AG04450 (cell line): ENCODE measurements at regions not wholly inside any gene's neighbourhood (a gene's known extent, or its start where the extent isn't known, plus 50 kb on each side); places are given as distances from the start of the nearest gene placed in this dataset.

ENCODE experiments used
- CTCF ChIA-PET: fragments of 300-600, 350-600 bp; formaldehyde crosslinking; extraction: SDS; loops from one replicate; lab custom pipeline; 2022; ENCODE audit warnings: antibody characterized with exemption, inconsistent platforms; lab: Charles Lee
- POLR2A ChIA-PET: fragments of 350-600 bp; formaldehyde crosslinking; extraction: SDS; loops from one replicate; lab custom pipeline; 2021; ENCODE audit warnings: antibody characterized with exemption, inconsistent platforms; lab: Yijun Ruan, JAX
- DNase-seq: peaks from one replicate; pipeline ENCODE4 v3.0.0-alpha.2; 2011; ENCODE audit warnings: low read depth, low spot score
- H3K27ac ChIP-seq: one replicate; pipeline ENCODE4 v1.5.1; 2012; ENCODE audit warnings: low read depth, low read length, control low read depth
- H3K27me3 ChIP-seq: one replicate; pipeline ENCODE4 v1.6.0; 2012; ENCODE audit warnings: low read length; ENCODE audit not compliant: control insufficient read depth, insufficient read depth
- H3K4me3 ChIP-seq: 2 replicates; pipeline ENCODE4 v1.5.1; 2011; ENCODE audit warnings: mild to moderate bottlenecking, low read depth, low read length, control low read depth
- H3K9me3 ChIP-seq: 2 replicates; pipeline ENCODE4 v1.5.1; 2012; ENCODE audit warnings: low read length; ENCODE audit not compliant: control insufficient read depth, insufficient read depth
- TF ChIP-seq, protein P1 (sequence below): IDR thresholded peaks from 2 replicates; pipeline ENCODE4 v1.5.1; 2011; ENCODE audit warnings: low read depth, low read length, control low read depth, inconsistent platforms

GRCh38 chr11:27902981-27903624 is 202.8 kb upstream of the BDNF start:
- TF ChIP-seq, protein P1, sequence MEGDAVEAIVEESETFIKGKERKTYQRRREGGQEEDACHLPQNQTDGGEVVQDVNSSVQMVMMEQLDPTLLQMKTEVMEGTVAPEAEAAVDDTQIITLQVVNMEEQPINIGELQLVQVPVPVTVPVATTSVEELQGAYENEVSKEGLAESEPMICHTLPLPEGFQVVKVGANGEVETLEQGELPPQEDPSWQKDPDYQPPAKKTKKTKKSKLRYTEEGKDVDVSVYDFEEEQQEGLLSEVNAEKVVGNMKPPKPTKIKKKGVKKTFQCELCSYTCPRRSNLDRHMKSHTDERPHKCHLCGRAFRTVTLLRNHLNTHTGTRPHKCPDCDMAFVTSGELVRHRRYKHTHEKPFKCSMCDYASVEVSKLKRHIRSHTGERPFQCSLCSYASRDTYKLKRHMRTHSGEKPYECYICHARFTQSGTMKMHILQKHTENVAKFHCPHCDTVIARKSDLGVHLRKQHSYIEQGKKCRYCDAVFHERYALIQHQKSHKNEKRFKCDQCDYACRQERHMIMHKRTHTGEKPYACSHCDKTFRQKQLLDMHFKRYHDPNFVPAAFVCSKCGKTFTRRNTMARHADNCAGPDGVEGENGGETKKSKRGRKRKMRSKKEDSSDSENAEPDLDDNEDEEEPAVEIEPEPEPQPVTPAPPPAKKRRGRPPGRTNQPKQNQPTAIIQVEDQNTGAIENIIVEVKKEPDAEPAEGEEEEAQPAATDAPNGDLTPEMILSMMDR = no peak
- POLR2A ChIA-PET = no interaction called here
- Histone ChIP-seq H3K9me3 (no peaks in the 10 kb centered on the region), H3K27me3 (no peaks in the 10 kb centered on the region), H3K27ac (no peak overlapping the region), H3K4me3 (no peak overlapping the region)
- CTCF ChIA-PET = interaction anchor here (1.4 kb wide), 1 partner anchor 18 kb away, joined by 3 read pairs; no protein-coding TSS in a partner anchor
- no peak for DNase-seq

GRCh38 chr11:27898166-27898565 is 197.9 kb upstream of the BDNF start:
- ChIA-PET POLR2A (no interaction called here), CTCF (no interaction called here)
- H3K4me3 ChIP-seq = no peak overlapping the region
- no peaks in the 10 kb centered on the region for H3K9me3 ChIP-seq
- TF ChIP-seq, protein P1 = no peak
- no peak overlapping the region for H3K27ac ChIP-seq
- H3K27me3 ChIP-seq = no peaks in the 10 kb centered on the region
- DNase-seq = no peak

DNA sequence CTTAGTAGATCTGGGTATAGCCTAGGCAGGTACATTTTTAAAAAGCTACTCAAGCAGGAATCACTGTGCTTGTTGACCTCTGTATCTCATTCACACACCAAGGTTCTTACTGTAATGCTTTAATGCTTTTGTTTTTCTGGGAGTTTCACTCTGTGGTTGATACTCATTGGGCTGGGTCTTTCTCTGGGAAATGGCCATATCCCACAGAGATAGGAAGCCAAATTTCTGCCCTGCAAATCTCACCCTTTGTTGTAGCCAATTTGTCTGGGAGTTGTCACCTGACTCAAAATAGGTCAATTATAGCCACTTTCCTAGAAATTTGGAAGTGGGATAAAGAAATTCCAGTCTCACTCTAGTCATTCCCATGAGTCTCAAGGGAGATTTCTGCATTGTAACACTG is 195.8 kb upstream of the BDNF start:
- no peak overlapping the region for H3K27ac ChIP-seq
- H3K4me3 ChIP-seq = no peak overlapping the region
- ChIA-PET CTCF (no interaction called here), POLR2A (no interaction called here)
- no peaks in the 10 kb centered on the region for H3K27me3 ChIP-seq
- no peak for DNase-seq
- no peaks in the 10 kb centered on the region for H3K9me3 ChIP-seq
- TF ChIP-seq, protein P1 = no peak

GRCh38 chr11:27894552-27894951 is 194.3 kb upstream of the BDNF start:
- no peaks in the 10 kb centered on the region for H3K27me3 ChIP-seq
- no peaks in the 10 kb centered on the region for H3K9me3 ChIP-seq
- TF ChIP-seq, protein P1 = no peak
- no peak overlapping the region for H3K27ac ChIP-seq
- no peak overlapping the region for H3K4me3 ChIP-seq
- POLR2A ChIA-PET = no interaction called here
- CTCF ChIA-PET = no interaction called here
- no peak for DNase-seq

GRCh38 chr11:27886857-27887256 is 186.6 kb upstream of the BDNF start:
- Histone ChIP-seq H3K9me3 (no peaks in the 10 kb centered on the region), H3K4me3 (no peak overlapping the region), H3K27me3 (no peaks in the 10 kb centered on the region), H3K27ac (no peak overlapping the region)
- POLR2A ChIA-PET = no interaction called here
- CTCF ChIA-PET = no interaction called here
- no peak for DNase-seq
- TF ChIP-seq, protein P1 = no peak
